ENCODE measurements at regions not wholly inside any gene's neighbourhood (a gene's known extent, or its start where the extent isn't known, plus 50 kb on each side); places are given as distances from the start of the nearest gene placed in this dataset.

DNA sequence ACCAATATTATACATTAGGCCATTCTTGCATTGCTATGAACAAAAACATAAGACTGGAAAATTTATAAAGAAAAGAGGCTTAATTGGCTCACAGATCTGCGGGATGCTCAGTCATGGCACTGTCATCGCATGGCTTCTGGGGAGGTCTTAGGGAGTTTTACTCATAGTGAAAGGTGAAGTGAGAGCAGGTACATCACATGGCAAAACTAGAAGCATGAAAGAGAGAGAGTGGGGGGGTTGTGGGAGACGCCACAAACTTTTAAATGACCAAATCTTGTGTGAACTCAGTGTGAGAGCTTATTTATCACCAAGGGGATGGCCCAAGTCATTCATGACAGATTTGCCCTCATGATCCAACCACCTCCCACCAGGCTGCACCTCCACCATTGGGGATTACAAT is 398.3 kb upstream of the EDIL3 start:
- POLR2A ChIA-PET, result no interaction called here

More for the DNA sequence above, 398.3 kb upstream of the EDIL3 start:
- Histone ChIP-seq H4K20me1 (ENCODE audit: insufficient read depth, low read length) (no peaks in the 10 kb centered on the region), H3K9me3 (ENCODE audit: low read length) (no peaks in the 10 kb centered on the region), H3K9ac (ENCODE audit: insufficient read depth, low read depth, low read length) (no peak overlapping the region), H3K4me3 (replicated peaks in 1 of 3; ENCODE audit: insufficient read depth in 1 of 3, low read depth in 2 of 3, low read length in 3 of 3) (no peak overlapping the region), H3K27ac (ENCODE audit: extremely low read length, insufficient read depth, low read length) (no peak overlapping the region), H3K27me3 (ENCODE audit: control insufficient read depth in 1 of 2, insufficient read depth in 2 of 2, low read length in 2 of 2) (no peaks in the 10 kb centered on the region; a peak in 1 of 5 replicates), H3K4me2 (ENCODE audit: low read depth, low read length) (no peak overlapping the region), H3K4me1 (ENCODE audit: insufficient read depth, low read length) (no peaks in the 10 kb centered on the region), H3K36me3 (replicated peaks in 1 of 2; ENCODE audit: control insufficient read depth in 1 of 2, insufficient read depth in 2 of 2, low read length in 2 of 2) (no peaks in the 10 kb centered on the region), H3K79me2 (ENCODE audit: insufficient read depth, low read length) (no peaks in the 10 kb centered on the region), H2AFZ (ENCODE audit: low read length) (no peak overlapping the region)
- ATAC-seq (no peak), DNase-seq (ENCODE audit: low spot score) (no peak), FAIRE-seq (no peak)
- WGBS (ENCODE audit: low lambda C conversion rate), result 2% methylated on average over 3 of the region's 3 CpGs
- CTCF ChIA-PET (ENCODE audit: low intra/inter-chr PET ratio, low total read pairs), result no interaction called here
- in situ Hi-C loops (cut with HindIII; ENCODE audit: extremely low pct_ligation_motif_present, low pct_unique_long_range_greater_than_20kb), result no loop called here
- intact Hi-C loops (cut with micrococcal nuclease; ENCODE audit: unreplicated experiment), result no loop called here
- no TSS peak for BruUV-seq (replicated peaks)
- TF ChIP-seq, protein P1, sequence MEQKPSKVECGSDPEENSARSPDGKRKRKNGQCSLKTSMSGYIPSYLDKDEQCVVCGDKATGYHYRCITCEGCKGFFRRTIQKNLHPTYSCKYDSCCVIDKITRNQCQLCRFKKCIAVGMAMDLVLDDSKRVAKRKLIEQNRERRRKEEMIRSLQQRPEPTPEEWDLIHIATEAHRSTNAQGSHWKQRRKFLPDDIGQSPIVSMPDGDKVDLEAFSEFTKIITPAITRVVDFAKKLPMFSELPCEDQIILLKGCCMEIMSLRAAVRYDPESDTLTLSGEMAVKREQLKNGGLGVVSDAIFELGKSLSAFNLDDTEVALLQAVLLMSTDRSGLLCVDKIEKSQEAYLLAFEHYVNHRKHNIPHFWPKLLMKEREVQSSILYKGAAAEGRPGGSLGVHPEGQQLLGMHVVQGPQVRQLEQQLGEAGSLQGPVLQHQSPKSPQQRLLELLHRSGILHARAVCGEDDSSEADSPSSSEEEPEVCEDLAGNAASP (CRISPR knock-in tag; IDR thresholded peaks at IDR 0.05; ENCODE audit: borderline replicate concordance), result no peak
- TF ChIP-seq, protein P2, sequence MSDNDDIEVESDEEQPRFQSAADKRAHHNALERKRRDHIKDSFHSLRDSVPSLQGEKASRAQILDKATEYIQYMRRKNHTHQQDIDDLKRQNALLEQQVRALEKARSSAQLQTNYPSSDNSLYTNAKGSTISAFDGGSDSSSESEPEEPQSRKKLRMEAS (IDR thresholded peaks at IDR 0.05), result no peak
- TF ChIP-seq, protein P3, sequence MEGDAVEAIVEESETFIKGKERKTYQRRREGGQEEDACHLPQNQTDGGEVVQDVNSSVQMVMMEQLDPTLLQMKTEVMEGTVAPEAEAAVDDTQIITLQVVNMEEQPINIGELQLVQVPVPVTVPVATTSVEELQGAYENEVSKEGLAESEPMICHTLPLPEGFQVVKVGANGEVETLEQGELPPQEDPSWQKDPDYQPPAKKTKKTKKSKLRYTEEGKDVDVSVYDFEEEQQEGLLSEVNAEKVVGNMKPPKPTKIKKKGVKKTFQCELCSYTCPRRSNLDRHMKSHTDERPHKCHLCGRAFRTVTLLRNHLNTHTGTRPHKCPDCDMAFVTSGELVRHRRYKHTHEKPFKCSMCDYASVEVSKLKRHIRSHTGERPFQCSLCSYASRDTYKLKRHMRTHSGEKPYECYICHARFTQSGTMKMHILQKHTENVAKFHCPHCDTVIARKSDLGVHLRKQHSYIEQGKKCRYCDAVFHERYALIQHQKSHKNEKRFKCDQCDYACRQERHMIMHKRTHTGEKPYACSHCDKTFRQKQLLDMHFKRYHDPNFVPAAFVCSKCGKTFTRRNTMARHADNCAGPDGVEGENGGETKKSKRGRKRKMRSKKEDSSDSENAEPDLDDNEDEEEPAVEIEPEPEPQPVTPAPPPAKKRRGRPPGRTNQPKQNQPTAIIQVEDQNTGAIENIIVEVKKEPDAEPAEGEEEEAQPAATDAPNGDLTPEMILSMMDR (CRISPR knock-in tag; IDR thresholded peaks at IDR 0.05), result no peak
- TF ChIP-seq ZNF329 (CRISPR knock-in tag; IDR thresholded peaks at IDR 0.05; ENCODE audit: low read depth), result no peak
- no peak for TF ChIP-seq MTA1 (CRISPR knock-in tag; IDR thresholded peaks at IDR 0.05; ENCODE audit: borderline replicate concordance)
- no peak for TF ChIP-seq FOXC1 (CRISPR knock-in tag; IDR thresholded peaks at IDR 0.05; ENCODE audit: borderline replicate concordance)

Data from HepG2 (cell line).